GM12878 (cell line): ENCODE measurements at regions not wholly inside any gene's neighbourhood (a gene's known extent, or its start where the extent isn't known, plus 50 kb on each side); places are given as distances from the start of the nearest gene placed in this dataset.

ENCODE experiments used
- ATAC-seq: fragments of 200-7000 bp; cut with Tn5 transposase; 3 replicates; pipeline ENCODE4 v1.9.1; 2020; ENCODE audit warnings: mild to moderate bottlenecking, moderate library complexity
- BruUV-seq: library from RNA; stranded (reverse); fragments of 400-500 nt; replicated peaks from 2 replicates; lab custom pipeline; 2021; lab: Mats Ljungman, UMichigan
- CTCF ChIA-PET: fragments of 300-600 bp; sonication (Branson Sonifier 250); formaldehyde crosslinking; extraction: SDS; loops from one replicate; lab custom pipeline; 2021; ENCODE audit warnings: inconsistent platforms; lab: Yijun Ruan, JAX
- POLR2A ChIA-PET: fragments of 350-600 bp; formaldehyde crosslinking; extraction: SDS; loops from one replicate; lab custom pipeline; 2021; ENCODE audit warnings: inconsistent platforms; lab: Charles Lee
- RAD21 ChIA-PET: fragments of 300-600 bp; sonication (Branson Sonifier 250); formaldehyde crosslinking; loops from one replicate; lab custom pipeline; 2023; ENCODE audit warnings: antibody characterized with exemption; ENCODE audit not compliant: unreplicated experiment; lab: Charles Lee
- SMC1A ChIA-PET: fragments of 300-600 bp; sonication (Branson Sonifier 250); formaldehyde crosslinking; loops from one replicate; lab custom pipeline; 2023; ENCODE audit not compliant: unreplicated experiment, uncharacterized antibody; lab: Charles Lee
- DNase-seq: peaks from one replicate; pipeline ENCODE4 v3.0.0-alpha.2; 2011; ENCODE audit warnings: low read depth, low spot score
- FAIRE-seq: peaks from 3 replicates; lab custom pipeline; 2011; peaks lifted over from hg19 to GRCh38; lab: Jason Lieb, UNC
- H2AFZ ChIP-seq: 2 replicates; pipeline ENCODE4 v1.6.0; 2011; ENCODE audit warnings: low read depth, low read length, control low read depth; ENCODE audit not compliant: control insufficient read depth
- H3K27ac ChIP-seq: 2 replicates; pipeline ENCODE4 v1.5.1; 2011; ENCODE audit warnings: control low read depth; ENCODE audit not compliant: control insufficient read depth, insufficient read depth
- H3K27me3 ChIP-seq, 2 experiments: replicated peaks in 1 of 2; 2 replicates each; pipeline versions ENCODE4 v1.6.0 to v1.6.1; 2011; ENCODE audit warnings: low read length in 1 of 2; ENCODE audit not compliant: control insufficient read depth in 2 of 2, insufficient read depth in 2 of 2
- H3K36me3 ChIP-seq, 2 experiments: 2 replicates each; pipeline ENCODE4 v1.5.1; 2011; ENCODE audit warnings: low read length in 1 of 2; ENCODE audit not compliant: control insufficient read depth in 2 of 2, insufficient read depth in 2 of 2
- H3K4me1 ChIP-seq: 2 replicates; pipeline ENCODE4 v1.6.1; 2011; ENCODE audit warnings: mild to moderate bottlenecking, low read length, moderate library complexity, mixed read lengths; ENCODE audit not compliant: control insufficient read depth, insufficient read depth
- H3K4me2 ChIP-seq: 2 replicates; pipeline ENCODE4 v1.6.0; 2011; ENCODE audit warnings: control low read depth; ENCODE audit not compliant: control insufficient read depth, insufficient read depth
- H3K4me3 ChIP-seq: fragments of 200-600 bp; sonication (generic); 2 replicates; pipeline ENCODE4 v1.5.1; 2016
- H3K79me2 ChIP-seq: 2 replicates; pipeline ENCODE4 v1.6.0; 2011; ENCODE audit warnings: low read length; ENCODE audit not compliant: control insufficient read depth, insufficient read depth
- H3K9ac ChIP-seq: 2 replicates; pipeline ENCODE4 v1.8.0; 2011; ENCODE audit warnings: low read length, control low read depth, mixed read lengths; ENCODE audit not compliant: control insufficient read depth, insufficient read depth
- H3K9me3 ChIP-seq: replicated peaks from 3 replicates; pipeline ENCODE4 v1.5.1; 2011; ENCODE audit warnings: mild to moderate bottlenecking, low read length; ENCODE audit not compliant: control insufficient read depth, insufficient read depth
- H4K20me1 ChIP-seq: 2 replicates; pipeline ENCODE4 v1.6.0; 2011; ENCODE audit not compliant: control insufficient read depth, insufficient read depth
- BCL3 ChIP-seq: IDR thresholded peaks from 2 replicates; pipeline ENCODE4 v1.6.1; 2011; ENCODE audit warnings: borderline replicate concordance, low read depth, mild to moderate bottlenecking, moderate library complexity, low read length; ENCODE audit not compliant: insufficient read depth, poor library complexity, severe bottlenecking
- CEBPB ChIP-seq, 2 experiments: fragments of 150-350 bp in 1 of 2; IDR thresholded peaks; 2 replicates each; pipeline ENCODE4 v1.6.1; 2012 to 2014; ENCODE audit warnings: low read depth in 2 of 2, low read length in 2 of 2, borderline replicate concordance in 1 of 2, inconsistent platforms in 1 of 2
- NBN ChIP-seq: fragments of 450-650 bp; IDR thresholded peaks from 2 replicates; pipeline ENCODE4 v1.6.1; 2016
- RFX5 ChIP-seq: IDR thresholded peaks from 2 replicates; pipeline ENCODE4 v1.6.1; 2011; ENCODE audit warnings: low read depth, low read length, improper control_type of control experiment
- SPI1 ChIP-seq: IDR thresholded peaks from 2 replicates; pipeline ENCODE4 v1.6.1; 2011; ENCODE audit warnings: low read depth, mild to moderate bottlenecking, low read length, moderate library complexity, borderline replicate concordance; ENCODE audit not compliant: insufficient read depth
- SREBF2 ChIP-seq: IDR thresholded peaks from 2 replicates; pipeline ENCODE4 v1.6.1; 2012; ENCODE audit warnings: mild to moderate bottlenecking, low read length
- WGBS: methylation state at CpG from one replicate; pipeline ENCODE4 v1.1.6; 2016; ENCODE audit warnings: low lambda C conversion rate; ENCODE audit not compliant: insufficient replicate concordance, insufficient coverage; ENCODE audit errors: missing lambda C conversion rate; 5-methylcytosine and 5-hydroxymethylcytosine counted together
- in situ Hi-C: fragments of 300-500 bp; cut with MboI; formaldehyde crosslinking; loops from 9 replicates; pipeline ENCODE4 v1.14.3; 2018; ENCODE audit warnings: mixed read lengths
- intact Hi-C: fragments of 100-400 bp; cut with micrococcal nuclease; formaldehyde crosslinking; loops from one replicate; pipeline ENCODE4 v1.14.2; 2022; ENCODE audit not compliant: unreplicated experiment

GRCh38 chr7:49260538-49260937 lies 336.2 kb downstream of the CDC14C start (continued):
- no peak for TF ChIP-seq BCL3
- no peak for TF ChIP-seq SPI1
- TF ChIP-seq CEBPB (IDR thresholded peaks at IDR 0.05; ENCODE audit: borderline replicate concordance in 1 of 2, low read depth in 2 of 2, low read length in 2 of 2) = no peak
- TF ChIP-seq NBN = no peak

GRCh38 chr7:49261928-49262327 lies 337.6 kb downstream of the CDC14C start:
- ChIA-PET SMC1A (interaction anchor here (1.1 kb wide), 1 partner anchor 260 kb away, joined by 3 read pairs; no protein-coding TSS in a partner anchor), POLR2A (no interaction called here), RAD21 (no interaction called here), CTCF (interaction anchor here (0.6 kb wide), 1 partner anchor 332 kb away, joined by 3 read pairs; no protein-coding TSS in a partner anchor)
- H3K9ac ChIP-seq = no peak overlapping the region
- H3K4me2 ChIP-seq = no peak overlapping the region
- H3K36me3 ChIP-seq = no peaks in the 10 kb centered on the region
- no peak overlapping the region for H2AFZ ChIP-seq
- DNase-seq (no peak), FAIRE-seq (no peak), ATAC-seq (no peak)
- H3K4me3 ChIP-seq = no peak overlapping the region
- H3K4me1 ChIP-seq = no peaks in the 10 kb centered on the region
- H3K27me3 ChIP-seq = no peaks in the 10 kb centered on the region
- intact Hi-C loops (no loop called here), in situ Hi-C loops (no loop called here)
- no TSS peak for BruUV-seq
- H3K9me3 ChIP-seq = no peaks in the 10 kb centered on the region
- WGBS = 20% methylated on average over 6 of the region's 6 CpGs
- TF ChIP-seq SREBF2 (no peak), RFX5 (no peak)
- no peak overlapping the region for H3K27ac ChIP-seq
- H3K79me2 ChIP-seq = no peaks in the 10 kb centered on the region
- no peaks in the 10 kb centered on the region for H4K20me1 ChIP-seq
